CD4-positive, alpha-beta T cell treated with Interferon alpha-2 for 1 hour (primary cell): ENCODE measurements at regions not wholly inside any gene's neighbourhood (a gene's known extent, or its start where the extent isn't known, plus 50 kb on each side); places are given as distances from the start of the nearest gene placed in this dataset.
"Not testable (repeated sequence)": the region's sequence is repeated elsewhere in the genome, so short reads cannot be mapped to it uniquely, and the experiment has no call there.

ENCODE experiments used
- DNase-seq, 2 donors: peaks; one replicate each; pipeline ENCODE4 v3.0.0-alpha.2; 2020 to 2022

- DNase-seq, result no peak
These were observed 67.9 kb downstream of the TTLL2 start for GRCh38 chr6:167392631-167393316.

DNA sequence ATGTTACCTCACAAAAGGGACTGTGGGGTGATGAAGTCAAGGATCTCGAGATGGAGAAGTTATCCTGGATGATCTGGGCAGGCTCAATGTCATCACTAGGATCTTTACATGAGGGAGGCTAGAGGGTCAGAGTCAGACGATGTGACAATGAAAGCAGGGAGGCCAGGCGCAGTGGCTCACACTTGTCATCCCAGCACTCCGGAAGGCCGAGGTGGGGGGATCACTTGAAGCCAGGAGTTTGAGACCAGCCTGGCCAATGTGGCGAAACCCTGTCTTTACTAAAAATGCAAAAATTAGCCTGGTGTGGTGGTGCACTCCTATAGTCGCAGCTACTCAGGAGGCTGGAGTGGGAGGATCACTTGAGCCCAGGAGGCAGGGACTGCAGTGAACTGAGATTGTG is 68.8 kb downstream of the TTLL2 start:
- DNase-seq, result no peak

- DNase-seq, result no peak
These were observed 69.5 kb downstream of the TTLL2 start for GRCh38 chr6:167394339-167394738.

GRCh38 chr6:167394820-167395219 is 69.9 kb downstream of the TTLL2 start:
- DNase-seq, result no peak

DNA sequence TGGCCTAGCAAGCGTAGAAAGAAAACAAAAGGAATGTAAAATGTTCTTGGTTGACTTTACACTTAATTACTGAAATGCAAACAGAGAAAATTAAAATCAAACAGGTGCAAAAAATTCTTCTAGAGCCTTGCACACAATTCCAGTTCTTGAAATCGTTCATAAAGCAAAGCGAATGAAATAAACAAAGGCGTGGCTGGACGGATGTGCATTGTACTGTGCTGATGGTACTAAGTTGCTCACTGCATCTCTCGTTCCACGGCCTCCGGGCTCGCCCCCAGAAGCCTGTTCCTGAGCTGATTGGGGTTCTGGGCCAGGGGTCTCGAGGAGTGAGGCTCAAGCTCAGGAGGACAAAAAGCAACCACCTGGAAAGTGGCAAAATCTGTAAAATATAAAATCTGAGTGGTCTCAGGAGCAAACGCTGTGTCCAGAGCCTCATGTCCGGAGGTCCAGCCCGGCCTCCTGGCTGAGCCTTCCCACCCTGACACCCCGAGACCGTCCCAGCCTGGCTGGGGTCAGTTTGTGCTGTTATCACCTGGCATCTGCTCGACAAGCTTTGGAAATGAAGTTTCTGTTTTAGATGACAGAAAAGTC is 71.3 kb downstream of the TTLL2 start:
- DNase-seq, result no peak

GRCh38 chr6:167396659-167397490 is 72.0 kb downstream of the TTLL2 start:
- DNase-seq, result no peak

- DNase-seq, result no peak
These were observed 72.8 kb downstream of the TTLL2 start for GRCh38 chr6:167397712-167398111.

DNA sequence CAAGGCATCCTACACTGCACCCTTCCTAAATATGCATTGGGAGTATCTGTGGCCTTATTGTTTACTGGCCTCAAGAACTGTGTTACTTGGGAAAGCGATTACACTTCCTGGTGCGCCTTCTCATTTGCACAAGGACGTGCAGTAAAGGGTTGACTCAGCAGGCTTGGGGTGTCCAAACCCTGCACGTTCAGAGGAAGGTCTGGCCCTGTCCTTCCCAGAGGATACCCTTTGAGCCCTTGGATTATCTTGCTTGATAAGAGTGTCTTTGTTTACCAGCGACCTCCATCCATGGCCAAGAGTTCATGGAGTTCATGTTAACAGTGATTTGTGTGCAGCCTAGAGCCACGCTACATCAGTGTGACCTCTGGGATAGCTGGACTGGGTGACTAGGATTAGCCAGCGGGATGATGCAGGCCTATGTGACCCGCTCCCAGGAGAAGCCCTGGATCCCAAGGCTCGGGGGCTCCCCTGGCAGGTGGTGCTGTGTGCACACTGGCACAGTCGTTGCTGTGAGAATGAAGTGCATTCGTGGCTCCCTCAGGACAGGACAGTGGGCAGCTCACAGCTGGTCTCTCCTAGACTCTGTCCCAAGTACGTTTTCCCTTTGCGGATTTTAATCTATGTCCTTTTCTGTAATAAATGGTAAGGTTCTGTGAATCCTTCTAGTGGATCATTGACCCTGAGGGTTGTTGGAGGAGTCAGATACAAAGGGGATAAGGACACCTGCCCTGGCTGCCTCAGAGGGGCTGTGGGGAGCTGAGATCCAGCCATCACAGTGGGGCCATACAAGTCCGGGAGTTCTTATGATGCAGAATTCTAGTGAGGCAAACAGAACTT is 73.5 kb downstream of the TTLL2 start:
- no peak for DNase-seq

- DNase-seq, result no peak
These were observed 74.1 kb downstream of the TTLL2 start for GRCh38 chr6:167399051-167399387.

DNA sequence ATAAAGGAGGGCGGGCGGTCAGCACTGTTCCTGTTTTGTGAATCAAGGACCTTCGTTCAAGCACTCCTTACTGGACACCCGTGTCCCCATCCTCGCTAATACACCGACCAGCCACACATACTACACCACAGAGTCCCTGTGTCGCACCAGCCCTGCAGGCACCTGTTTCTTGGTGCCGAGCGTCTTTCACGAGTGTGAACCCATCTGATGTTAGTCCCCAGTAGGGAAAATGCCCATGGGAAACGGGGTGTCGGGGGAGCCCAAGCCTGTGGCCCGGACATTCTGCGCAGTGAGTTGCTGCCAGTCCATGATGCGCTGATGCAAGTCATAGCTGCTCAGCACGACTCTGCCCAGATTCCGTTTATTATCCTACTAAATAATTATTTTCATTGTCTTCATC is 74.7 kb downstream of the TTLL2 start:
- no peak for DNase-seq

GRCh38 chr6:167400482-167401138 is 75.7 kb downstream of the TTLL2 start:
- no peak for DNase-seq

- no peak for DNase-seq
These were observed 76.8 kb downstream of the TTLL2 start for GRCh38 chr6:167401525-167402194.

- no peak for DNase-seq
These were observed 77.4 kb downstream of the TTLL2 start for GRCh38 chr6:167402195-167402686.

DNA sequence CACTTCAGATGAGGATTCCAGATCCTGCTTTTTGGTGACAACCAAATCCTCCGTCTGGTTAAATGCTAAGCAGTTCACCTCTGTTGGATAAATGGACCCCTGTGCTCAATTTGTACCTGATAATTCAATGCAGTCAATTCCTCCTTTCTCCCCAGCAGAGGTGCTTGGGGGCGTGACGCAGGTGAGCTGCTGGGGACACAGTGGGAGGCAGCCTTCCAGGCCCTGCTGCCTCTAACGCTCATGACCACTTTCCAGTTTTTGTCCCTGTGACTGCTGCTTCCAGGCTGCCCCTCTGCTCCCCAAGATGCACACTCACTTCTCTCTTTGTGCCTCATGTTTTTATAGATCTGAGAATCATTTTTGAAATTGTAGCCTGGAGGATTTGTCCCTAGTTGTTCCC is 78.5 kb downstream of the TTLL2 start:
- DNase-seq, result no peak

DNA sequence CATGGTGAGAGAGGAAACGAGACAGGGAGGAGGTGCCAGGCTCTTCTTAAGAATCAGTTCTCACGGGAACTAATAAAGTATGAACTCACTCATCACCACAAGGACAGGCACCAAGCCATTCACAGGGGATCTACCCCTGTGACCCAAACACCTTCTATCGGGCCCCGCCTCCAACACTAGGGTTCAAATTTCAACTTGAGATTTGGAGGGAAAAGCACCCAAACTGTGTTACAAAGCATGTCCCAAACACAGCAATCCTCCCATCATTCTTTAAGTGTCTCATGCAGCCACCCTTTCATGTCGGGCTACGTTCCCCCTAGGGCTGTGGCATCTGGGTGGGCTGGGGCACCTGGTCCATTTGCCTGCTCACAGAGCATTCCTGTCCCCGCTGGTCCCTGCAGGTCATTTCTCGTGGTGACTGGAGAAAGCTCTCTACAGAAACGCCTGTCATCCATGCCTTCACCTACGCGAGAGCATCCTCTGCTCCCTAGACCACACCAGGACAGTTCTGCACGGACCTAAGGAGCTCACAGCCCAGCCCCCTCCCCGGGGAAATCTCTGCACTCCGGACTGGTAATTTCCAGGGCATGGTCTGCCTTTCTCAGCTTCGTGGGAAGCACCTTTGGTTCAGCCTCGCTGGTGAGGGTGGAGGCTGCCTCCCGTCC is 79.6 kb downstream of the TTLL2 start:
- no peak for DNase-seq

DNA sequence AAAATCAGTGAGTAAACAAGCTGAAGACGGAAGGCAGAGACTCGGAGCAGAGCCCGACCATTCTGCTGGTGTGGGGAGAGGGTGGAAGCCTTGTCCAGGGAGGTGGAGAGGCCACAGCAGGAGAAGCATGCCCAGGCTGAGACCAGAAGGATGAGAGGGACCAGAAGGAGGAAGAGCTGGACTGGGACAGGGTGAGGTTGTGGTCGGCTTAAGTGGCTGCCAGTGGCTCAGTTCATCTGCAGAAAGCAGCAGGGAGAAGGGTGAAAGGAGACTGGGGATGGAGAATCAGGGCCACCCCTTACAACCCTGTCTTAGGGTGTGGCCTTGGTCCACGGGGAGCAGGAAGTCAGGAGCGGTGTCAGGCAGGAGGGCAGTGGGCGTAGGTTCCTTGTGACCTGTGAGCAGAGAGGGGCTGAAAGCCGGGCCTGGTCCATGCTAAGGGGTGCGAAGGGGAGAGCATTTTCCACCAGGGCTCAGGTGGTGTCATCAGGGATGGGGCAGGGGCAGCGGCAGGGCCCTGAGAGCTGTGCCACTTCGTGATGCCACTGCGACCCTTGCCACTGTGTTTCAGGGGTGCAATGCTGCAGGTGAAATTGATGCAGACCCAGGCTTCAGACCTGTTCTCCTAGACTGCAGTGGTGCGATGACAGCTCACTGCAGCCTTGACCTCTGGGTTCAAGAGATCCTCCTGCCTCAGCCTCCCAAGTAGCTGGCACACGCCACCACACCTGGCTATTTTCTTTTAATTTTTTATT is 81.1 kb downstream of the TTLL2 start:
- no peak for DNase-seq

- not testable (repeated sequence) for DNase-seq
These were observed 81.8 kb downstream of the TTLL2 start for GRCh38 chr6:167406533-167407238.

DNA sequence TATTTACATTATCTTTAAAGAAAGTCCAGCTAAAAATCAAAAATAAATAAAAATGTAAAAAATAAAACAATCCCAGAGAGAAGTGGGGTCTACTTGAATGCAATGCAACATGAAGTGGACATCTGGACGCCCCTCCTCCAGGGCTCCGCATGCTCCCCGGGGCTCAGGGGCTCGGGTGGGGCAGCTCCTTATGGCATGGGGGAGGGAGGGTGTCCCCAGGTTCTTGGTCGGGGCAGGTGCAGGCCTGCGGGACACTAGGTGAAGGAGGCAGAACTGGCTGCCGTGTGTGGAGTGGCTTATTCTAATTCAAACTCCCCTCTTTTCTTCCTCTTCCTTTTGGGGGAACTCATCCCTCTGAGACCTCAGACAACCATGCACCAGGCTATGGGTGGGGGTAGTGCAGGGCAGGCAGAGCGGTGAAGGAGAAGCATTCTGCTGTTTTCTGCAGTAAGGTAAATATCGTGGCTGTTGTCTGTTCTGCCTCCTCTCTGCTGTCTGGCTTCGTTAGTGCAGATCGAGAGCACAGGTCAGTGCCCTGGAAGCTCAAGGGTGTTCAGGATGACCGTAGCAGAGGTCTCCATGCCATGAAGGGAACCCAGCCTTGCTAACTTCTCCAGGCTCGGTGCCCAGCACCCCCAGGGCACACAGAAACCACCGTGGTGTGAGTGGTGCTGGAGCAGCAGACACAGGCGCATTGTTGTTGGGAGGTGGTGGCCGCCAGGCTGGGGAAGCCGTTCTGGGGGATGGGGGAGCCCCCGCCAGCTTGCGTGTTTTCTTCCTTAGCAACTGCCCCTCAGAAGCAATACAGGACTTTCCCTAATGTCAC is 82.6 kb downstream of the TTLL2 start:
- no peak for DNase-seq
